DMS114 treated with DMSO at 0.1 percent for 48 hours (cell line): ENCODE measurements at regions not wholly inside any gene's neighbourhood (a gene's known extent, or its start where the extent isn't known, plus 50 kb on each side); places are given as distances from the start of the nearest gene placed in this dataset.
"Not testable (repeated sequence)": the region's sequence is repeated elsewhere in the genome, so short reads cannot be mapped to it uniquely, and the experiment has no call there.

Experiments
- DNase-seq: peaks from one replicate; lab custom pipeline; 2025; ENCODE audit not compliant: unreplicated experiment; lab: John Stamatoyannopoulos, UW

- DNase-seq = no peak
Observed at GRCh38 chr3:6719999-6720398, 140.9 kb upstream of the GRM7 start.

- DNase-seq = no peak
Observed at GRCh38 chr3:6721491-6721890, 139.4 kb upstream of the GRM7 start.

GRCh38 chr3:6723205-6723604, 137.7 kb upstream of the GRM7 start:
- no peak for DNase-seq

- no peak for DNase-seq
Observed at GRCh38 chr3:6726811-6727210, 134.1 kb upstream of the GRM7 start.

- no peak for DNase-seq
Observed at GRCh38 chr3:6732807-6733206, 128.1 kb upstream of the GRM7 start.

- no peak for DNase-seq
Observed at GRCh38 chr3:6733699-6734394, 127.1 kb upstream of the GRM7 start.

GRCh38 chr3:6734395-6734746, 126.5 kb upstream of the GRM7 start:
- DNase-seq = no peak

- DNase-seq = no peak
Observed at GRCh38 chr3:6736836-6737629, 123.9 kb upstream of the GRM7 start.

- DNase-seq = no peak
Observed at GRCh38 chr3:6737630-6738029, 123.3 kb upstream of the GRM7 start.

- DNase-seq = no peak
Observed at GRCh38 chr3:6739288-6739687, 121.6 kb upstream of the GRM7 start.

GRCh38 chr3:6743067-6743720, 117.7 kb upstream of the GRM7 start:
- no peak for DNase-seq

GRCh38 chr3:6746443-6746842, 114.5 kb upstream of the GRM7 start:
- no peak for DNase-seq

GRCh38 chr3:6747017-6747416, 113.9 kb upstream of the GRM7 start:
- no peak for DNase-seq

GRCh38 chr3:6750782-6751181, 110.1 kb upstream of the GRM7 start:
- no peak for DNase-seq

GRCh38 chr3:6753536-6753935, 107.4 kb upstream of the GRM7 start:
- DNase-seq = no peak

GRCh38 chr3:6769532-6770396, 91.2 kb upstream of the GRM7 start:
- DNase-seq = not testable (repeated sequence)

GRCh38 chr3:6770397-6770690, 90.6 kb upstream of the GRM7 start:
- DNase-seq = no peak

GRCh38 chr3:6771171-6771570, 89.7 kb upstream of the GRM7 start:
- no peak for DNase-seq

GRCh38 chr3:6779140-6779539, 81.8 kb upstream of the GRM7 start:
- no peak for DNase-seq

GRCh38 chr3:6781092-6781491, 79.8 kb upstream of the GRM7 start:
- DNase-seq = no peak

- no peak for DNase-seq
Observed at GRCh38 chr3:6785726-6786125, 75.2 kb upstream of the GRM7 start.
